DOHH2 (cell line): ENCODE measurements at regions not wholly inside any gene's neighbourhood (a gene's known extent, or its start where the extent isn't known, plus 50 kb on each side); places are given as distances from the start of the nearest gene placed in this dataset.
"Not testable (repeated sequence)": the region's sequence is repeated elsewhere in the genome, so short reads cannot be mapped to it uniquely, and the experiment has no call there.

Source experiments
- H3F3A ChIP-seq: fragments of 200-600 bp; sonication (generic), shearing (Covaris generic); 2 replicates; pipeline ENCODE4 v1.6.0; 2016; ENCODE audit warnings: antibody characterized with exemption, mild to moderate bottlenecking; ENCODE audit not compliant: control insufficient read depth, insufficient read depth
- H3K27ac ChIP-seq: fragments of 200-600 bp; sonication (generic); 2 replicates; pipeline ENCODE4 v1.5.1; 2014; ENCODE audit warnings: low read depth, mild to moderate bottlenecking, low read length, moderate library complexity
- H3K27me3 ChIP-seq: fragments of 200-600 bp; sonication (generic); 2 replicates; pipeline ENCODE4 v1.6.1; 2014; ENCODE audit warnings: mild to moderate bottlenecking, low read length, mixed read lengths; ENCODE audit not compliant: control insufficient read depth
- H3K36me3 ChIP-seq: fragments of 200-600 bp; sonication (generic); 2 replicates; pipeline ENCODE4 v1.6.1; 2014; ENCODE audit warnings: mild to moderate bottlenecking, low read length, moderate library complexity, mixed read lengths; ENCODE audit not compliant: control insufficient read depth
- H3K4me1 ChIP-seq: fragments of 200-600 bp; sonication (generic); 2 replicates; pipeline ENCODE4 v1.6.1; 2014; ENCODE audit warnings: mild to moderate bottlenecking, low read length, mixed read lengths; ENCODE audit not compliant: control insufficient read depth
- H3K4me2 ChIP-seq: fragments of 200-600 bp; sonication (generic); 2 replicates; pipeline ENCODE4 v1.6.0; 2014; ENCODE audit warnings: mild to moderate bottlenecking, low read length, moderate library complexity
- H3K4me3 ChIP-seq: fragments of 200-600 bp; sonication (generic); 2 replicates; pipeline ENCODE4 v1.5.1; 2014; ENCODE audit warnings: mild to moderate bottlenecking, low read length, mixed read lengths
- H3K79me2 ChIP-seq: fragments of 200-600 bp; sonication (generic); 2 replicates; pipeline ENCODE4 v1.6.1; 2014; ENCODE audit warnings: mild to moderate bottlenecking, low read length, mixed read lengths; ENCODE audit not compliant: control insufficient read depth
- H3K9me2 ChIP-seq: fragments of 200-600 bp; sonication (generic); replicated peaks from 2 replicates; pipeline ENCODE4 v1.6.1; 2014; ENCODE audit warnings: mild to moderate bottlenecking, low read length, mixed read lengths; ENCODE audit not compliant: control insufficient read depth
- H3K9me3 ChIP-seq: fragments of 200-600 bp; sonication (generic); 2 replicates; pipeline ENCODE4 v1.6.1; 2014; ENCODE audit warnings: antibody characterized with exemption, low read length, mixed read lengths; ENCODE audit not compliant: control insufficient read depth, insufficient read depth
- H4K20me1 ChIP-seq: fragments of 200-600 bp; sonication (generic); 2 replicates; pipeline ENCODE4 v1.6.0; 2014; ENCODE audit warnings: low read depth, mild to moderate bottlenecking, antibody characterized with exemption, low read length, moderate library complexity; ENCODE audit not compliant: control insufficient read depth, insufficient read depth
- EZH2phosphoT487 ChIP-seq: fragments of 200-600 bp; sonication (generic); IDR thresholded peaks from 2 replicates; pipeline ENCODE4 v1.6.1; 2017; ENCODE audit warnings: borderline replicate concordance, mild to moderate bottlenecking, antibody characterized with exemption, low read length, moderate library complexity, mixed read lengths
- TF ChIP-seq, protein P1 (sequence below): fragments of 200-600 bp; sonication (generic); IDR thresholded peaks from one replicate; pipeline ENCODE4 v1.5.1; 2014; ENCODE audit warnings: antibody characterized with exemption, mild to moderate bottlenecking, low read depth, low read length; ENCODE audit not compliant: poor library complexity, severe bottlenecking

DNA sequence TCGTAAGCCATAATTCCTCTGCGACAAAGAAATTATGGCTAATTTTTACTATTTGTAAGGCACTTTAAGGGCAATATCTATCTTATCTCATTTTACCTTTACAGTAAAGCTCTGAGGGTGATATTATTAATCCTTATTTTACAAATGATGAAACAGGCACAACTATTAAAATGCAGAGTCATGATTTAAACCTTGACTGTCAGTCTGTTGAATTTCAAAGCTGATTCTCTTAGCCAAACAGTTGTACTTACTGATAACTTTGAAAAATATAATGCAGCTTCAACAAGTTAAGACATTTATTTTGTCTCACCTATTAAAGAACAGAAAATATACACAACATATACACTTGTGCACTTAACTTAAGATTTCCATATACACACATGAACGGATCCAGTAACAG is 88.2 kb downstream of the SMPDL3A start:
- H3F3A ChIP-seq = no peaks in the 10 kb centered on the region
- H3K4me2 ChIP-seq = no peak overlapping the region
- H3K27ac ChIP-seq = no peak overlapping the region
- no peak overlapping the region for H3K4me3 ChIP-seq
- no peaks in the 10 kb centered on the region for H3K27me3 ChIP-seq
- no peaks in the 10 kb centered on the region for H3K9me2 ChIP-seq
- no peaks in the 10 kb centered on the region for H3K36me3 ChIP-seq
- H3K4me1 ChIP-seq = no peaks in the 10 kb centered on the region
- H4K20me1 ChIP-seq = no peaks in the 10 kb centered on the region
- no peaks in the 10 kb centered on the region for H3K9me3 ChIP-seq
- H3K79me2 ChIP-seq = no peaks in the 10 kb centered on the region
- TF ChIP-seq, protein P1, sequence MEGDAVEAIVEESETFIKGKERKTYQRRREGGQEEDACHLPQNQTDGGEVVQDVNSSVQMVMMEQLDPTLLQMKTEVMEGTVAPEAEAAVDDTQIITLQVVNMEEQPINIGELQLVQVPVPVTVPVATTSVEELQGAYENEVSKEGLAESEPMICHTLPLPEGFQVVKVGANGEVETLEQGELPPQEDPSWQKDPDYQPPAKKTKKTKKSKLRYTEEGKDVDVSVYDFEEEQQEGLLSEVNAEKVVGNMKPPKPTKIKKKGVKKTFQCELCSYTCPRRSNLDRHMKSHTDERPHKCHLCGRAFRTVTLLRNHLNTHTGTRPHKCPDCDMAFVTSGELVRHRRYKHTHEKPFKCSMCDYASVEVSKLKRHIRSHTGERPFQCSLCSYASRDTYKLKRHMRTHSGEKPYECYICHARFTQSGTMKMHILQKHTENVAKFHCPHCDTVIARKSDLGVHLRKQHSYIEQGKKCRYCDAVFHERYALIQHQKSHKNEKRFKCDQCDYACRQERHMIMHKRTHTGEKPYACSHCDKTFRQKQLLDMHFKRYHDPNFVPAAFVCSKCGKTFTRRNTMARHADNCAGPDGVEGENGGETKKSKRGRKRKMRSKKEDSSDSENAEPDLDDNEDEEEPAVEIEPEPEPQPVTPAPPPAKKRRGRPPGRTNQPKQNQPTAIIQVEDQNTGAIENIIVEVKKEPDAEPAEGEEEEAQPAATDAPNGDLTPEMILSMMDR = no peak
- TF ChIP-seq EZH2phosphoT487 = no peak

DNA sequence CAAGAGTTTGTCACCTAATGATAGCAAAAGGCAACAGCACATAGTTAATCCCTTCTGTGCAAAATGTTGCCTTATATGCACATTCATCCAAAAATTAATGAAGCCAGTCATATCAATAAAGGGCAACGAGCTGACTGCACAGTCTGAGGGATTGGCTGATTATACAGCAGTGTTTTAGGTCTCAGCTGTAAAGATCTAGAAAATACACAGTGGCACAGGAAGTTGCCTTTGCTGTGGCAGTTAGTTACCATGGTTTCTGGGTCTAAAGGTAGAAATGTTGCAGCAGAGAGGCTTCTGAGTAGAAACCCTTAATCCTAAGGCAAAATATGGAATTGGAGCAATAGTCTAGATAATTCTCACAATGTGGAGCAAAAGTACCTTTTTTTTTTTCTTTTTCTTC is 89.7 kb downstream of the SMPDL3A start:
- no peak overlapping the region for H3K4me3 ChIP-seq
- no peaks in the 10 kb centered on the region for H3F3A ChIP-seq
- no peak for TF ChIP-seq EZH2phosphoT487
- TF ChIP-seq, protein P1 = no peak
- H4K20me1 ChIP-seq = no peaks in the 10 kb centered on the region
- H3K79me2 ChIP-seq = no peaks in the 10 kb centered on the region
- no peaks in the 10 kb centered on the region for H3K36me3 ChIP-seq
- no peak overlapping the region for H3K4me2 ChIP-seq
- no peaks in the 10 kb centered on the region for H3K9me2 ChIP-seq
- no peaks in the 10 kb centered on the region for H3K4me1 ChIP-seq
- no peaks in the 10 kb centered on the region for H3K9me3 ChIP-seq
- H3K27me3 ChIP-seq = no peaks in the 10 kb centered on the region
- no peak overlapping the region for H3K27ac ChIP-seq

DNA sequence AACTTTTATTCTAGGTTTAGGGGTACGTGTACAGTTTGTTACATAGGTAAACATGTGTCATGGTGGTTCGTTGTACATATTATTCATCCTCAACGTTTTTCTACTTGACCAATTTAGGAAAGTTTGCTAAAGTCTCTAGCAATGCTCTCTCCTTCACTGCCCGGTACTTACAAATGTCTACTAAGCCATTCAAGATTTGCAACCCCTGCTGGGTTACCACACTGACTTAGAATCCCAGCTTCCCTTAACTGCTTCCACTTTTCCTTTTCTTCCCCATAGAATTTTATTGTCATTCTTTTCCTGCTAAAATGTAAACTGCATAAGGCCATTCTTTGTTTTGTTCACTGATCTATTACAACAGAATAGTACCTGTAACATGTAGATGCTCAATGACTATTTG is 97.4 kb downstream of the SMPDL3A start:
- Histone ChIP-seq H3K27me3 (no peaks in the 10 kb centered on the region), H3F3A (no peaks in the 10 kb centered on the region), H3K27ac (no peak overlapping the region), H3K4me1 (no peaks in the 10 kb centered on the region), H3K36me3 (no peaks in the 10 kb centered on the region), H4K20me1 (no peaks in the 10 kb centered on the region), H3K4me2 (no peak overlapping the region), H3K79me2 (no peaks in the 10 kb centered on the region), H3K9me3 (no peaks in the 10 kb centered on the region), H3K9me2 (no peaks in the 10 kb centered on the region), H3K4me3 (no peak overlapping the region)
- TF ChIP-seq, protein P1 = no peak
- TF ChIP-seq EZH2phosphoT487 = no peak

DNA sequence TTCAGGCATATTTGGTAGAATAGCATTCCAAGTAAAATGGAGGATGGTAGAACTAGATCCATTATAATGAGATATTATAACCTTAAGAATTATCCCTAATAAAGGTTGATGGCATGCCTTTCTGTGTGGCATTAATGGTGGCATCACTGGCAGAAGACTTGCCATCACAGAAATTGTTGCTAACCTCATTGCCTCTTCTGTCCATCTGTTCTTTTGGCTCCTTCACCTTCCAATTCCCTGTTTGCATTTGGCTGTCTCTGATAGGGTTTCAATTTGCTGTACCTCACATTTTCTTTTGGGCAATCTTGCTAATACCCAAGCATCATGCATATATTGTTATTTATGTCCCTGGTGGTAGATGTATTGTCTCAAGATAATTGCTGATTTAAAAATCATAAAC is 98.9 kb downstream of the SMPDL3A start:
- Histone ChIP-seq H3K9me3 (no peaks in the 10 kb centered on the region), H3F3A (no peaks in the 10 kb centered on the region), H3K4me2 (no peak overlapping the region), H3K4me1 (no peaks in the 10 kb centered on the region), H3K4me3 (no peak overlapping the region), H3K36me3 (no peaks in the 10 kb centered on the region), H4K20me1 (no peaks in the 10 kb centered on the region), H3K27me3 (no peaks in the 10 kb centered on the region), H3K79me2 (no peaks in the 10 kb centered on the region), H3K27ac (no peak overlapping the region), H3K9me2 (no peaks in the 10 kb centered on the region)
- no peak for TF ChIP-seq EZH2phosphoT487

DNA sequence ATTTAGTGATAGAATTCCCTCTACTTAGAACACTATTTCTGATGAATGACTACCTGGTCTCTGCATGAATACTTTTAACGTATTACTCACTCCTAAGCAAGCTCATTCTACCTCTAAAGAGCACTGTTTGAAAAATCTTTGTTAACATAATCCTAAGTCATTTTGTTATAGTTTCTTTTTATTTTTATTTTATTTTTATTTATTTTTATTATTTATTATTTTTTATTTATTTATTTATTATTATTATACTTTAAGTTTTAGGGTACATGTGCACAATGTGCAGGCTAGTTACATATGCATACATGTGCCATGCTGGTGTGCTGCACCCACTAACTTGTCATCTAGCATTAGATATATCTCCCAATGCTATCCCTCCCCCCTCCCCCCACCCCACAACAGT is 99.6 kb downstream of the SMPDL3A start:
- H3K27ac ChIP-seq, H3K4me3 ChIP-seq, H3K36me3 ChIP-seq, H3K4me1 ChIP-seq, H3K9me3 ChIP-seq, H4K20me1 ChIP-seq, H3K79me2 ChIP-seq, H3K27me3 ChIP-seq, H3F3A ChIP-seq, H3K9me2 ChIP-seq, H3K4me2 ChIP-seq: not testable (repeated sequence)
